ENCODE measurements at regions not wholly inside any gene's neighbourhood (a gene's known extent, or its start where the extent isn't known, plus 50 kb on each side); places are given as distances from the start of the nearest gene placed in this dataset.
"Not testable (repeated sequence)": the region's sequence is repeated elsewhere in the genome, so short reads cannot be mapped to it uniquely, and the experiment has no call there.

DNA sequence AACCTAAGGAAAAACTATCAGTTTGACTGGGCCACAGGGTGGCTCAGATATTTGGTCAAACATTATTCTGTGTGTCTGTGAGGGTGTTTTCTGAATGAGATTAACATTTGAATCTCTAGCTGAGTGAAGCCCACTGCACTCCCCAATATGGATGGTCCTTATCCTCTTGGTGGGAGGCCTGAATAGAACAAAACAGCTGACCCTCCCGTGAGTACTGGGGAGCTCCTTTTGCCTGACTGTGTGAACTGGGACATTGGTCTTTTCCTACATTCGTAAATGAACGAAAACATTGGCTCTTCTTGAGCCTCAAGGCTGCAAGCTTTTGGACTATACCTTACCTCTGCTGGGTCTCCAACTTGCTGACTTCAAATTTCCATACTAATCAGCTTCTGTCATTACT, 134.2 kb downstream of the SPATA31A6 start:
- H3K9me1 ChIP-seq (replicated peaks; ENCODE audit: control insufficient read depth, extremely low read depth, insufficient read depth, low read length); H4K20me1 ChIP-seq (replicated peaks; ENCODE audit: control insufficient read depth, extremely low read depth, insufficient read depth, low read length); H3K9ac ChIP-seq (replicated peaks; ENCODE audit: extremely low read depth, insufficient read depth, low read length); H3K4me1 ChIP-seq (ENCODE audit: control insufficient read depth, extremely low read depth, insufficient read depth, low read length); H2AFZ ChIP-seq (ENCODE audit: low read depth, low read length); BruUV-seq (replicated peaks); H3K4me3 ChIP-seq (replicated peaks in 1 of 3; ENCODE audit: insufficient read depth in 1 of 3, low read depth in 1 of 3, low read length in 3 of 3); intact Hi-C loops (cut with micrococcal nuclease); H3K4me2 ChIP-seq (ENCODE audit: insufficient read depth, low read length); POLR2A ChIA-PET; dilution Hi-C loops (cut with MboI; ENCODE audit: extremely low pct_ligation_motif_present, low sequenced_read_pairs); H3K79me2 ChIP-seq (ENCODE audit: control insufficient read depth, insufficient read depth, low read length); H3K27me3 ChIP-seq (ENCODE audit: control insufficient read depth in 2 of 2, insufficient read depth in 2 of 2, low read length in 2 of 2); H3K27ac ChIP-seq (ENCODE audit: insufficient read depth, low read depth, low read length); H3K9me3 ChIP-seq (replicated peaks; ENCODE audit: control insufficient read depth, insufficient read depth, low read length); H3K36me3 ChIP-seq (ENCODE audit: control insufficient read depth in 2 of 2, extremely low read depth in 1 of 2, insufficient read depth in 2 of 2, low read length in 2 of 2); DNase-seq (ENCODE audit: low read depth, low spot score); FAIRE-seq; CTCF ChIA-PET: not testable (repeated sequence)

DNA sequence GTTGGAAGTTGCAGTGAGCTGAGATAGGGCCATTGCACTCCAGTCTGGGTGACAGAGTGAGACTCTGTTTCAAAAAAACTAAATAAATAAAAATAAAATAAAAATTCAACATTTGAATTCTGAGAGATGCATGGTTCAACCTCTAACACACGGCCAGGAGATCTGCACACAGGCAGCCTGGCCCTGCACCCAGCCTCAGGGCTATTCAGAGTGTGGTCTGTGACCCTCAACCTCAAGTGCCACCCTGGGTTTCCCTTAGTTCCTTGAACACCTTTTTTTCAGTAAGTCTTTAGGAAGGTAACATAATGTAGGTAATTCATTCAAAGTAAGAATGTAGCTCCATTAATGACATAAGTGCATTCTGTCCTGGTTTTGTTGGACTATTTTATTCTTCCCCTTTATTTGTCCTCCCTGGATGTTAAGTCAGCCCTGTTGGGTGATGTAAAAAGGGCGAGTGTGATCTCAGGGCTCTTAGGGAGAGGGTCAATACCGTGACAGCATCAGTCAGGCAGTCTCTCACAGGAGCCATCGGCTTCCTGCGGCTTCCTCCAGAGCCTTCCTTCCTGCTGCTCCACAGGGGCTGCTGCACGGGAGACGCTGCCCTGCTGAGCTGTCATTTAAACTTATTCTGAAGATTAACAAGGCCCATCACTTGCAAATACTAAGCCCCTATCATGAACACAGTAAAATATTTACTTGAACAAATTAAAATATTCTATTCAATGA, 139.8 kb downstream of the SPATA31A6 start:
- dilution Hi-C loops (cut with MboI; ENCODE audit: extremely low pct_ligation_motif_present, low sequenced_read_pairs); FAIRE-seq: not testable (repeated sequence)
- peak; percentile 26 for DNase-seq (ENCODE audit: low read depth, low spot score)

DNA sequence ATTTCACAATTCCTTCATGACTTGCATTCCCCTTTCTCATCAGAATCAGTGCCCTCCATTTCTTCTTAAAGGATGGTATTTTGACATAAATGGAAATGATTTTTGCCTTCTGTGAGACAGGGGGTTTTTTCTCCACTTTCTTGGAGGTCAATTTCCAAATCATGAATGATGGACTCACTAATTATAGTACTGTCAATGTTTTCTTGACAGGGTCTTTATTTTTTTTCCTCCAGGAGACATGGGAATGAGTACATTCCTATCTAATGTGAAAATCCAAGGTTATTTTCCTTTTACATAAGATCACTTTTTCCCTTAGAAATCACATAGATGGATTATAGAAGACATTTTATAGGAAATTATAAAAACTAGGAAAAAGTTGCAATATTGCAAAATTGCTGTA, 141.7 kb downstream of the SPATA31A6 start:
- BruUV-seq (replicated peaks); intact Hi-C loops (cut with micrococcal nuclease); H3K4me3 ChIP-seq (replicated peaks in 1 of 3; ENCODE audit: insufficient read depth in 1 of 3, low read depth in 1 of 3, low read length in 3 of 3): not testable (repeated sequence)

More for the DNA sequence above, 139.8 kb downstream of the SPATA31A6 start:
- H3K36me3 ChIP-seq (ENCODE audit: control insufficient read depth in 2 of 2, extremely low read depth in 1 of 2, insufficient read depth in 2 of 2, low read length in 2 of 2); POLR2A ChIA-PET; CTCF ChIA-PET; H3K9me1 ChIP-seq (replicated peaks; ENCODE audit: control insufficient read depth, extremely low read depth, insufficient read depth, low read length); H3K4me1 ChIP-seq (ENCODE audit: control insufficient read depth, extremely low read depth, insufficient read depth, low read length); H3K4me2 ChIP-seq (ENCODE audit: insufficient read depth, low read length); H3K27me3 ChIP-seq (ENCODE audit: control insufficient read depth in 2 of 2, insufficient read depth in 2 of 2, low read length in 2 of 2); H3K27ac ChIP-seq (ENCODE audit: insufficient read depth, low read depth, low read length); H3K9ac ChIP-seq (replicated peaks; ENCODE audit: extremely low read depth, insufficient read depth, low read length); intact Hi-C loops (cut with micrococcal nuclease); H4K20me1 ChIP-seq (replicated peaks; ENCODE audit: control insufficient read depth, extremely low read depth, insufficient read depth, low read length); H3K9me3 ChIP-seq (replicated peaks; ENCODE audit: control insufficient read depth, insufficient read depth, low read length); H3K4me3 ChIP-seq (replicated peaks in 1 of 3; ENCODE audit: insufficient read depth in 1 of 3, low read depth in 1 of 3, low read length in 3 of 3); H3K79me2 ChIP-seq (ENCODE audit: control insufficient read depth, insufficient read depth, low read length); BruUV-seq (replicated peaks): not testable (repeated sequence)
- peak overlapping the region; percentile 36 for H2AFZ ChIP-seq (ENCODE audit: low read depth, low read length)

DNA sequence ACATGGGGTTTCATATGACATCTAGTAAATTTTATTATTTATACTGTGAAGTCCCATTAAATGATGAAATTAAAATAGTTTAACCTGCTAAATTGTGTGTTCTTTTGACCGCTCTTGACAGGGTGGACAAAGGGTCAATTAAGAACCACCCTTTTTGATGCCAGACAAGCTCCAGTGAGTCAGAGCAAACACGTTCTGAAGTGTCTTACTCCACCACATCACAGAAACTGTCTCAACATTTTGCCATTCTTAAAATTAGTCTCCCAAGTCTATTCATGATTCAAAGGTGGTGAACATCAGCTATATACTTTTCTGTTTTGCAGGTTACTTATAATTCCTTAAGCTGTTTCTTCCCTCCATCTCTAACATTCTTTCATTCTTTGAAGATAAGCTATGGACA, 142.1 kb downstream of the SPATA31A6 start:
- dilution Hi-C loops (cut with MboI; ENCODE audit: extremely low pct_ligation_motif_present, low sequenced_read_pairs); H2AFZ ChIP-seq (ENCODE audit: low read depth, low read length); H3K9ac ChIP-seq (replicated peaks; ENCODE audit: extremely low read depth, insufficient read depth, low read length); DNase-seq (ENCODE audit: low read depth, low spot score); H3K4me1 ChIP-seq (ENCODE audit: control insufficient read depth, extremely low read depth, insufficient read depth, low read length); H3K4me3 ChIP-seq (replicated peaks in 1 of 3; ENCODE audit: insufficient read depth in 1 of 3, low read depth in 1 of 3, low read length in 3 of 3); H3K9me3 ChIP-seq (replicated peaks; ENCODE audit: control insufficient read depth, insufficient read depth, low read length); H3K27me3 ChIP-seq (ENCODE audit: control insufficient read depth in 2 of 2, insufficient read depth in 2 of 2, low read length in 2 of 2); H3K9me1 ChIP-seq (replicated peaks; ENCODE audit: control insufficient read depth, extremely low read depth, insufficient read depth, low read length); H3K27ac ChIP-seq (ENCODE audit: insufficient read depth, low read depth, low read length); H3K79me2 ChIP-seq (ENCODE audit: control insufficient read depth, insufficient read depth, low read length); H3K4me2 ChIP-seq (ENCODE audit: insufficient read depth, low read length); CTCF ChIA-PET; H4K20me1 ChIP-seq (replicated peaks; ENCODE audit: control insufficient read depth, extremely low read depth, insufficient read depth, low read length); FAIRE-seq; POLR2A ChIA-PET; BruUV-seq (replicated peaks); intact Hi-C loops (cut with micrococcal nuclease); H3K36me3 ChIP-seq (ENCODE audit: control insufficient read depth in 2 of 2, extremely low read depth in 1 of 2, insufficient read depth in 2 of 2, low read length in 2 of 2): not testable (repeated sequence)

More for the DNA sequence above, 141.7 kb downstream of the SPATA31A6 start:
- H3K27me3 ChIP-seq (ENCODE audit: control insufficient read depth in 2 of 2, insufficient read depth in 2 of 2, low read length in 2 of 2); H2AFZ ChIP-seq (ENCODE audit: low read depth, low read length); DNase-seq (ENCODE audit: low read depth, low spot score); H3K4me2 ChIP-seq (ENCODE audit: insufficient read depth, low read length); H3K27ac ChIP-seq (ENCODE audit: insufficient read depth, low read depth, low read length); CTCF ChIA-PET; H3K79me2 ChIP-seq (ENCODE audit: control insufficient read depth, insufficient read depth, low read length); POLR2A ChIA-PET; H4K20me1 ChIP-seq (replicated peaks; ENCODE audit: control insufficient read depth, extremely low read depth, insufficient read depth, low read length); H3K9ac ChIP-seq (replicated peaks; ENCODE audit: extremely low read depth, insufficient read depth, low read length); H3K4me1 ChIP-seq (ENCODE audit: control insufficient read depth, extremely low read depth, insufficient read depth, low read length); dilution Hi-C loops (cut with MboI; ENCODE audit: extremely low pct_ligation_motif_present, low sequenced_read_pairs); H3K9me1 ChIP-seq (replicated peaks; ENCODE audit: control insufficient read depth, extremely low read depth, insufficient read depth, low read length); FAIRE-seq; H3K9me3 ChIP-seq (replicated peaks; ENCODE audit: control insufficient read depth, insufficient read depth, low read length); H3K36me3 ChIP-seq (ENCODE audit: control insufficient read depth in 2 of 2, extremely low read depth in 1 of 2, insufficient read depth in 2 of 2, low read length in 2 of 2): not testable (repeated sequence)
